Fibroblast of lung (primary cell): ENCODE measurements at regions not wholly inside any gene's neighbourhood (a gene's known extent, or its start where the extent isn't known, plus 50 kb on each side); places are given as distances from the start of the nearest gene placed in this dataset.

ENCODE experiments used
- EZH2 ChIP-seq: IDR thresholded peaks from 2 replicates; pipeline ENCODE4 v1.5.1; 2012; ENCODE audit warnings: low read length, control low read depth, mild to moderate bottlenecking; ENCODE audit errors: missing control alignments
- TF ChIP-seq, protein P1 (sequence below), 2 donors: IDR thresholded peaks in 1 of 2; conservative IDR thresholded peaks in 1 of 2; 1 replicate in 1 of 2; 2 replicates in 1 of 2; pipeline ENCODE4 v1.5.1; 2011 to 2012; ENCODE audit warnings: low read length in 2 of 2, control low read depth in 1 of 2, inconsistent platforms in 1 of 2, low read depth in 1 of 2, mild to moderate bottlenecking in 1 of 2

DNA sequence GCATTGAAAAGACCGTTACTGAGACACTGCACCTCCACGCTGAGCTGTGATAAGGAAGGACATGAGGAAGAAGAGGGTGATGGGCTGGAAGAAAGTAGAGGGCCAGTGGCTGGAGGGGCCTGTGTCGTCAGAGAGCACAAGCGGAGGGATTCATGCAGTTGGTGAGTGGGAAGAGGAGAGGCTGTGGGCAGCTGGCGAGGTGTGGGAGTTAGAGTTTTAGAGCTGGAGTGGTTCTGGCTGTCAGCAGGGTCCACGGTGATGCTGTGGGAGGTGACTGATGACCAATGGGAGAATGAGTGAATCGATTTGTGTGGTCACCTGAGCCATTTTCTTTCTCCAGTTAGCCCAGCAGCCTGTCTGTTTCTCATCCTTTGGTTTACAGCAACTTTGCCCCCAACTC is 66.2 kb upstream of the SLC2A1 start:
- TF ChIP-seq, protein P1, sequence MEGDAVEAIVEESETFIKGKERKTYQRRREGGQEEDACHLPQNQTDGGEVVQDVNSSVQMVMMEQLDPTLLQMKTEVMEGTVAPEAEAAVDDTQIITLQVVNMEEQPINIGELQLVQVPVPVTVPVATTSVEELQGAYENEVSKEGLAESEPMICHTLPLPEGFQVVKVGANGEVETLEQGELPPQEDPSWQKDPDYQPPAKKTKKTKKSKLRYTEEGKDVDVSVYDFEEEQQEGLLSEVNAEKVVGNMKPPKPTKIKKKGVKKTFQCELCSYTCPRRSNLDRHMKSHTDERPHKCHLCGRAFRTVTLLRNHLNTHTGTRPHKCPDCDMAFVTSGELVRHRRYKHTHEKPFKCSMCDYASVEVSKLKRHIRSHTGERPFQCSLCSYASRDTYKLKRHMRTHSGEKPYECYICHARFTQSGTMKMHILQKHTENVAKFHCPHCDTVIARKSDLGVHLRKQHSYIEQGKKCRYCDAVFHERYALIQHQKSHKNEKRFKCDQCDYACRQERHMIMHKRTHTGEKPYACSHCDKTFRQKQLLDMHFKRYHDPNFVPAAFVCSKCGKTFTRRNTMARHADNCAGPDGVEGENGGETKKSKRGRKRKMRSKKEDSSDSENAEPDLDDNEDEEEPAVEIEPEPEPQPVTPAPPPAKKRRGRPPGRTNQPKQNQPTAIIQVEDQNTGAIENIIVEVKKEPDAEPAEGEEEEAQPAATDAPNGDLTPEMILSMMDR (conservative IDR thresholded peaks at IDR 0.05 in 1 of 2, IDR thresholded peaks at IDR 0.05 in 1 of 2; ENCODE audit: low read depth in 1 of 2, low read length in 2 of 2): no peak
- no peak for TF ChIP-seq EZH2
